ENCODE measurements at regions not wholly inside any gene's neighbourhood (a gene's known extent, or its start where the extent isn't known, plus 50 kb on each side); places are given as distances from the start of the nearest gene placed in this dataset.
"Not testable (repeated sequence)": the region's sequence is repeated elsewhere in the genome, so short reads cannot be mapped to it uniquely, and the experiment has no call there.

DNA sequence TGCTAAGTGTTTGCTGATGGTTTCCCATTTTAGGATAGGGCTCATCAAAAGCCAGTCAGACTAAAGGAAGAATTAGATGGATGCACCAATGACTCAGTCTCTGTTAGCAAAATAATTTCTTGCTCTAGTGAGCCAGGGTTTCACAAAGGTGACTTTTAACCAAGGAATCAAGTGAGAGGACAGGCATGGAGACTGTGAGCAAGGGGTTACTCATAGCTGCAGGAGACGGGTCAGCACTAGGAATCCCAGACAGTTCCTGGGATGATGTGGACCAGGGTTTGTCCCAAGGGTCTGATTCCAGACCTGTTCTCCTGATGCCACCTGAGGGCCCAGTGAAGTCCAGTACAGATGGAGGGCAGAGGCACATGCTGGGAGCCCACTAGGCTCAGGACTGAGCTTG, 138.1 kb downstream of the NOC3L start:
- DNase-seq (ENCODE audit: low read depth in 3 of 3): no peak

DNA sequence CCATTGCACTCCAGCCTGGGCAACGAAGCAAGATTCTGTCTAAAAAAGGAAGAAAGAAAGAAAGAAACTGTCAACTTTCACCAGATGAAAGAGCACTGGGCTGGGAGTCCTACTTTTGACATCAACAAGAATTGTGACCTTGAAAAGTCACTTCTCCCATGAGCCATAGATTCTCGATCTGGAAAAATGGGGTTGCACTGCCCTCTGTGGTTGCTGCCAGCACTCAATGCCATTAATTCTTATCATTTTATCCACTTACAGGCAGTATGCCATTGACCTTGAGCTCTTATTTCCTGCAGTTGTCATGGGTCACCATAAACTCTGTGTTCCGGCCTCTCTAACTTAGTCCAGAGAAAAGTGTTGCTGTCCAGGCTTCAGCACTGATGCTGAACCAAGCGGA, 137.2 kb downstream of the NOC3L start:
- no peak for DNase-seq (ENCODE audit: low read depth in 3 of 3)

DNA sequence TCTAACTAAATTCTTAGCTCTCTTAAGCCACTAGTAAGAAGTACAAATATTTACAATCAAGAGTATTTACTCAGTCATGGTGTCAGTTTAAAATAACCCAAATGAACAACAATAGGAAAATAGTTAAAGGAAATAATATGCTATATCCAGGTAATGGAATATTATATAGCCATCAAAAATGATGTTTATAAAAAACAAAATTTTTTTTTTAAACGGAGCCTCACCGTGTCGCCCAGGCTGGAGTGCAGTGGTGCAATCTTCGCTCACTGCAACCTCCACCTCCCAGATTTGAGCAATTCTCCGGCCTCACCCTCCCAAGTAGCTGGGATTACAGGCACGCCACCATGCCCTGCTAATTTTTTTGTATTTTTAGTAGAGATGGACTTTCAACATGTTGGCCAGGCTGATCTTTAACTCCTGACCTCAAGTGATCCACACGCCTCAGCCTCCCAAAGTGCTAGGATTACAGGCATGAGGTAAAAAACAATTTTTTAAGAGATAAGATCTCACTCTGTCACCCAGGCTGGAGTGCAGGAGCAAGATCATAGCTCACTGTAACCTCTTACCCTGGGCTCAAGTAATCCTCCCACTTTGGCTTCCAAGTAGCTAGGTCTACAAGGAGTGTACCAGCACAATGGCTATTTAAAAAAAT, 132.5 kb downstream of the NOC3L start:
- DNase-seq (ENCODE audit: low read depth in 3 of 3): no peak

DNA sequence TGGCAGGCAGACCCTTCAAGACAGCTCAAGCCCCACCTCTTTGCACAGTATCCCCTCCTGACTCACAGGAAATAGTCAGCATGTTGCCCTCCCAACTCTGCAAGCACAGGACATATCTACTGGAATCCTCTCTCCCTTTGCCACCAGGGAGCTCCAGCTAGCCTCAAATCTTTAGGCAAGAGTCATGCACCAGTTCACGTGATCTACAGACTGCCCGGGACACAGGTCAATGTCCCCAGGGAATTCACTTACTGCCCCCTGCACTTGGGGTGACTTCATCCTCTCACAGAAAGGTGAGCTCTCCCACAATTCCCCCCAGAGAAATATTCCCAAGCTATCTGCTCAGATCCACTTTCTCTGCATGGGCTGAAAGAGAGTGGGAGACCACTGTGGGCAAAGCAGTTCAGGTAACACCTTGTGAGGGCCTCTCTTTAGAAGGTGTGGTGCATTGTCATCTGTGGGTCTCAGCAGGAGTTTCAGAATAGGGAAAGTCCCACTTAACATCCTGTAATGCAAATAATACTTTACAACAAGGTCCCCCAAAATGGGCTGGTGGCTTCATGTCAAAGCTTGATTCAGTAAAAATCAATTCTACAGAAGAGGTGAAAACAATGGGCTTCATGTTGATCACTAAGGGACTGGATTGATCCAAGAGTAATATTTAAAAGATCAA, 129.9 kb downstream of the NOC3L start:
- no peak for DNase-seq (ENCODE audit: low read depth in 3 of 3)

DNA sequence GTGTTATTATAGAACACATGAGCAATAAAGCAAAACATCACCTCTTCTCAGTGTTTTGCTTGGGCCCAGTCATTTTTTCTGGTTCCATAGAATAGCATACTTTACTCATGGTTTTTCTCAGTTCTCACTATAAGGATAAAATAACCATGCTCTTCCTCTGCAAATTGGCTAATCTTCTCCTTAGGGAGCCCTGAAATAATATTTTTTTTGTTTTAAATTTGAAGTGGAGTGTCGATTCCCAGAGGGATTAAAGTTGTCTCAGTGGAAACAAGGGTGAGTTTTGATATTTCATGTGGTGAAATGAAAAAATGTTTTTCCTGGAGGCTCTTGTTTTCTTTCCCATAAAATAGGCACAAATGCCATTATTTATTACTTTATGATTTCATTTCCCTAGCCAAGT, 127.3 kb downstream of the NOC3L start:
- DNase-seq (ENCODE audit: low read depth in 3 of 3): no peak

DNA sequence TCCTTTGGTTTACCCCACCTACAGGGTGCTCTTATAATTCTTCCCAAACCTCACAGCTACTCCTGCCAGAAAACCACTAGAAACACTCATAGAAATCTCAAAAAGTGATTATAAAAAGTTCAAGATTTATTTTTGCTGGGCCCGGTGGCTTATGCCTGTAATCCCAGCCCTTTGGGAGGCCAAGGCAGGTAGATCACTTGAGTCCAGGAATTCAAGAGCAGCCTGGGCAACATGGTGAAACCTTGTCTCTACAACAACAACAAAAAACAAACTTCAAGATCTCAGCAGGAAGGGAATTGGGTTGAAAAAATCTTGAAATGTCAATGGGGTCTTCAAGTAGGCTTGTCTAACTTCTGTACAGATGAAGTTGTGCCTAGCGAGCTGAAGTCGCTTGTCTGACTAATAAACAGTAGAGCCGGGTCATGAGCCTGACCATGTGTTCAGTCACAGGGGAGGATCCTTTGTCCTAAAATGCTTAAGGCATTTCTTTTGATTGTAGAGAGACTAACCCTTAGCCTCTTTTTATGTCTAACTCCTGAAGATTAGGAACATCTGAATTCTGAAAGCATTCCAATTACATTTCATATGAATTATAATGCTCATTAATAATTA, 124.6 kb downstream of the NOC3L start:
- no peak for DNase-seq (ENCODE audit: low read depth in 3 of 3)

DNA sequence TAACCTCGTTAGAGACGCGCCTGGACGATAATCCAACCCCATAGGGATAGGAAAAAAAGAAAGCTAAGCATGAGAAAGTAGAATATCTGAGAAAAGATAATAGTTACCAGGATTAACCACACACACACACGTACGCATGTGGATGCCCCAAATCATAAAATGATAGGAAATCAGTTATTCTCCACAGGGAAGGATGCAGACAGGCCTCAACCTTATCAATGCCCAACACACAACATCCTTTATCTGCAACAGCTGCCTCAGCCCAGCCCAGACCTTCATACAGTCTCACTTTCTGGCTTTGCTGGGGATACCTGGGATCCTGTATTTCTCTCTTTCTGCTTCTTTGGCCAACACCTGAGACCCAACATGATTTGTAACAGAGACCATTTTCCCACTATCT, 123.0 kb downstream of the NOC3L start:
- no peak for DNase-seq (ENCODE audit: low read depth in 3 of 3)

DNA sequence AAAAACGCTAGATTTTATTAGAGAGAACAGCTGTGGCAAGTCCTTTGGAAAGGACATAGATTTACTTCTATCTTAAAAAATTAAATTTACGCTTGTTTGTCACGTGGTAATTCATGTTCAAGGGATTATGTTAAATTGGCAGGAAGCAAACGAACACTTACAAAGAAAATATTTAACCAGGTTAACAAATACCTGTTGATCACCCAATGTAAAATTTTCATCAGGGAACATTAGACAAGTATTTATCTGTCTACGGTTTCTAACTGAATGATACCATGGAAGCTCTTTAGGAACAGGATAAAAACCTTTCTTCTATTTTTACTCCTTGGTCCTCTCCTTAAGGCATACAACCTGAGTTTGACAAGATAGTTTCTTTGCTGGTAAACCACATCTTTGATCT, 122.2 kb downstream of the NOC3L start:
- no peak for DNase-seq (ENCODE audit: low read depth in 3 of 3)

DNA sequence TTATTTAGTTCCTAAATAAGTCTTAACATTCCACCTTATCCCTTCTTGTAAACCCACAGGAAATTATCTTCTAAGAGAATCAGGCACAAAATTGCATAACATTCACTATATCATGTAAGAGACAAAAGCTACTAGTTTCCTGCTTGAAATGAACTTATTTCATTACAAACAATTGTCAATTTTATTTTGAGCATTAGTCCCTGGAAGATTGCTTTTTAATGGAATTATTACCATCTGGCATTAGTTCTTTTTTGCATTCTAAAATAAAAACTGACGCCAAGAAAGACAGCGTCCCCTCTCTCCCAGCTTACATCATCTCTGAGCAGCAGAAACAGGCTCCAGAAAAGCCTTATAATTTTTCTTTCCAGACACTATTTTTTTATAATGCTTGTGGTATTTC, 121.8 kb downstream of the NOC3L start:
- no peak for DNase-seq (ENCODE audit: low read depth in 3 of 3)

DNA sequence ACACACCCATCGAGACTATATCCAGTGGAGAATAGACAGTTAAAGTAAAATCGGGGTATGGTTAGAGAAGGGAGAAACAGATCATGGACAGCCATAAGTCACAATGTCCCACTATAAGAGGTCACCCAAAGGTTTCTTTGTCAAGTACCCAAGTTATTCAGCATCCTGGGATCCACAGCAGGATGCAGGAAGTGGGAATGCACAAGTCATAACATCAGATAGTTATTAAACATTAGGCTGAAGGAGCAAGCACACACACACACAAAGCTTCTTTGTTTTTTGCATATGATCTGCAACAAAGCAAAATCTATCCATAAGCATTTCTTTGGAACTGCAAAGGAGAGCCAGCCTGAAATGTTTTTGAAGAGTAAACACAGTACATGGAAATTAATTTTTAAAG, 111.6 kb downstream of the NOC3L start:
- DNase-seq (ENCODE audit: low read depth in 3 of 3): no peak

DNA sequence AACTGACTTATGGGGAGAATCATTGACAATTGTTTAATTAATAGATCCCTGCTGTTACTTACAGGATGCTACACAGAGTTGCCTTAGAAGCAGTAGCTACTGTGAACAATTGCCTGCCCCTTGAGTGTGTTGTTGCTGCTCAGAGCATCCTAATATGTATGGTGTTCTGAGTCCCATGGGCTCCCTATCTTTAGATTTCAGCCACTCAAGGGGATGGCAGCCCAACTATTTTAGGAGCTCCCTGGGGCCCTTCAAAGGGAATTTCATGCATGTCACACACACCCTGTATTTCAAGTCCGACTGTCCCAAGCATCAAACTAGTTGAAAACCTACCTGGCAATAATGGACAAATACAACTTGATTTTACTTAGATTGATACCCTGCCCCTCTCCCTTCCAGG, 111.2 kb downstream of the NOC3L start:
- DNase-seq (ENCODE audit: low read depth in 3 of 3): no peak

DNA sequence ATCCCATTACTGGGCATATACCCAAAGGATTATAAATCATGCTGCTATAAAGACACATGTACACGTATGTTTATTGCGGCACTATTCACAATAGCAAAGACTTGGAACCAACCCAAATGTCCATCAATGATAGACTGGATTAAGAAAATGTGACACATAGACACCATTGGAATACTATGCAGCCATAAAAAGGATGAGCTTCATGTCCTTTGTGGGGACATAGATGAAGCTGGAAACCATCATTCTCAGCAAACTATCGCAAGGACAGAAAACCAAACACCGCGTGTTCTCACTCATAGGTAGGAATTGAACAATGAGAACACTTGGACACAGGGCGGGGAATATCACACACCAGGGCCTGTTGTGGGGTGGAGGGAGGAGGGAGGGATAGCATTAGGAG, 105.3 kb downstream of the NOC3L start:
- not testable (repeated sequence) for DNase-seq (ENCODE audit: low read depth in 3 of 3)

DNA sequence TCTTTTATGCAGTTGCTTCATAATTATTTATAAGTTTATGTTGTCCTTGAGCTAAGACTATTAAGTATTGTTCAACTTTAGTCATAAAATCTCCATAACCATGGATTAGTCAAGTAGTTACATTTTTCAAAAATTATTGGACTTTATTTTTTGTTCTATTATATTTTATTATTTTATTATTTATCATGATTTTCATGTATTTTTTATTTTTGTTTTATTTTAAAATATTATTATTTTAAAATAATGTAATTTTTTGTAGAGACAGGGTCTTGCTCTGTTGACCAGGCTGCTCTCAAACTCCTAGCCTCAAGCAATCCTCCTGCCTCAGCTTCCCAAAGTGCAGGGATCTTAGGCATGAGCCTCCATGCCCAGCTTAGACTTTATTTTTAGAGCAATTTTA, 102.3 kb downstream of the NOC3L start:
- DNase-seq (ENCODE audit: low read depth in 3 of 3): no peak

DNA sequence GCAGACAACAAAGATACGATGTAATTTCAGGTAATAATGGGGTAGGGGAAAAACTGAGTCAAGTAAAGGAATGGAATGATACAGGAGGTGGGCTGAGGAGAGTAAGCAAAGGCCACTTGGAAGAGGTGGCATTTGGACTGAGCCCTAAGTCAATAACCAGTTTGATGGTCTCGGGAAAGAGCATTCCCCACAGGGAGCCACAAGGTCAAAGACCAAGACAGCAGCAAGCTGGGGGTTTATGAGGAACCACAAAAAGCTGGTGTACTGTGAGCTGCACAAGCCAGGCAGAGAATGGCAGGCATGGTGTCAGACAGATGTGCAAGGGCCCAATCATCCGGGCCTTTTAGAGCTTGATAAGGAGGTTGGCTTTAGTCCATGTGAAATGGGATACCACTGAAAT, 98.7 kb downstream of the NOC3L start:
- DNase-seq (ENCODE audit: low read depth in 3 of 3): no peak

DNA sequence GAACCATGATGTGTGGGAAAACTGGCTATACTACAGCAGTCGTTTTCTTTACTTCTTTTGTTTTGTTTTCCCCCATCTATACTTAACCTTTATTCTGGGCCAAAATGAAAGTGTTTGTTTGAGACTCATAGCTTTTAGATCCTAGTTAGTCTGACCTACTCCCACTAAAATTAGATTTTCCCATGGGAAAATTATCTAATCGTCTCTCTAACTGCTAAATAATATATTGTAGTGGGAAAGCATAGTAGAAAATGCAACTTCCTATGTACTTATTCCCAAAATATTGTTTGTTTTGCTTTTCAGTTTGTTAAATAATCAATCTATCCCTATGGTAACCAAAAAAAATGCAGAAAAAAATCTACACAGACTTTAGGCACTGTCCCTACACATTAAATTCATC, 96.6 kb downstream of the NOC3L start:
- DNase-seq (ENCODE audit: low read depth in 3 of 3): no peak

DNA sequence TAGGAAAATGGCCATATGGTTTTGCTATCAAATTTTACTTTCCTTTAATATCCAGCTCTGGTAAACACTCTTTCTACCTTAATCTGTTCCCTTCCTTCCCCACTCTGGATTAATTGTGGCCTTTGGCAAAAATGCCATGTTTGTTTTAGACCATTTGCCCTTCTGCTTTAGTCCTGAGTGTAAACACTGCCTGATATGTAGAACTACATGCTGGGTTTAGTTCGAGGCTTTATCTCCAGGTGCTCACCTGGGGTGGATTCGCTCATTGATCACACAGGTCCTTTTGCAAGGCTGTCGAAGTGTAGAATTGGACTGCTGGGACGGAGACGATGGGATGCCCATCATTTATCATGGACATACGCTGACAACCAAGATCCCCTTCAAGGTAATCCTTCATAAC, 94.1 kb downstream of the NOC3L start:
- no peak for DNase-seq (ENCODE audit: low read depth in 3 of 3)

DNA sequence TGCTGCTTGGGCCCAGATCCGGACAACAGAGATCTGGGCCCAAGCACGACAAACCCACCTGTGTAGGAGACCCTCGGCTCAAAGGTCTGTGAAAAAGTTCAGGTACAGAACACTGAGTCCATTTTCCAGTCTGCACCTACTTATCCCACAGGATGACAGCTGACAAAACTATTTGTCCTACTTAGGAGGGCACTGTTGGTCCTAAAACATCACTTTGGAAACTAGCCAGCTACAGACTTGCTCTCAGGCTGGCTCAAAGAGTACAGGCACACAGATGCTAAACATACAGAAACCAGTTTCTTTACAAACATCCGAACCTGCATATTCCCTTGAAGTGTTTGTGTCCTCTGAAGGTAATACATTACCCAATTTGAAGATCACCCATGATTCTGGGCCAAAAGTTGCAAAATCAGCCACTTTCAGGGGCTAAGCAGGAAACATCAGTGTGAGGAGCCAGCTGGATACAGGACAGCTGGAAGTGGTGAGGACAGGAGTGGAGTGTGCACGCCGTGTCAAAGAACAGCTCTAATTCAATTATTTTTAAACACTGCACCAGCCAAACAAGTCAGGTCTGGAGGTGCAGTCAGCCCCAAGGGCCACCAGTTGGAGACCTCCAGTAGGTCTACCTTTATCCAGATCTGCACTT, 88.5 kb downstream of the NOC3L start:
- no peak for DNase-seq (ENCODE audit: low read depth in 3 of 3)

DNA sequence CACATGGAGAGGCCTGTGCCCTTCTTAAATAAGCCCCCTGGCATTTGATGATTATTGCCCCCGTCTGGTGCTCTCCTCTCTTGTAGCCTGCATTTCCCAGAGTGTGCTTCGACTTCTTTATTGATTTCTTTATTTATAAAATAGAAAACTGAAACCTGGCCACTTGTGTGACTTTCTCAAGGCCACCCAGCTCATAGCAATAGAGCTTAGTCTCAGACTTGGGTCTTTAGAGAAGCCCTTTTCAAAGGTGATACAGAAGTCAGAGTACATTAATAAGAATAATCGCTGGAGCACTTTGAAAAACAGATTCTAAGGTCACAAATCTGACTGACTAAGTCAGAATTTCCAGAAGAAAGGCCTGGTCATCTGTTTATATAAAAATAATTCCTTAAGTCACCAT, 86.6 kb downstream of the NOC3L start:
- no peak for DNase-seq (ENCODE audit: low read depth in 3 of 3)

DNA sequence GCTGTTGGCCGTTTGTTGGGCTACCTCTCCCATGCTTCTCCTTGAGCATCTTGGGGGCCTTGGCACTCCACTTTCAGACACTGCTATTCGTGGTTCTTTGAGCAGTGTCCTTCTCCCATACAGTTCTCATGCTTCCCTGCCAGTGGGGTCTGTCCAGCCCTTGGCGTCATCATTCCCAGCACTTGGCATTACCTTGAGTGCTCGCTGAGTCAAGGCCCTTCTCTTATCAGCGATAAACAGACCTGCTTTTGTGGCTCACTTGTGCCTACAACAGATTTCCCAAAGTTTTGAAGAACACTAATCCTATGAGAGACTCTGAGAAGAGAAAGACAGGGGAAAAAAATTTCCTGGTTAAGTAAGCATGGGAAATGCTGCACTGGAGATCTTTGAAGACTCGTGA, 85.3 kb downstream of the NOC3L start:
- DNase-seq (ENCODE audit: low read depth in 3 of 3): no peak

DNA sequence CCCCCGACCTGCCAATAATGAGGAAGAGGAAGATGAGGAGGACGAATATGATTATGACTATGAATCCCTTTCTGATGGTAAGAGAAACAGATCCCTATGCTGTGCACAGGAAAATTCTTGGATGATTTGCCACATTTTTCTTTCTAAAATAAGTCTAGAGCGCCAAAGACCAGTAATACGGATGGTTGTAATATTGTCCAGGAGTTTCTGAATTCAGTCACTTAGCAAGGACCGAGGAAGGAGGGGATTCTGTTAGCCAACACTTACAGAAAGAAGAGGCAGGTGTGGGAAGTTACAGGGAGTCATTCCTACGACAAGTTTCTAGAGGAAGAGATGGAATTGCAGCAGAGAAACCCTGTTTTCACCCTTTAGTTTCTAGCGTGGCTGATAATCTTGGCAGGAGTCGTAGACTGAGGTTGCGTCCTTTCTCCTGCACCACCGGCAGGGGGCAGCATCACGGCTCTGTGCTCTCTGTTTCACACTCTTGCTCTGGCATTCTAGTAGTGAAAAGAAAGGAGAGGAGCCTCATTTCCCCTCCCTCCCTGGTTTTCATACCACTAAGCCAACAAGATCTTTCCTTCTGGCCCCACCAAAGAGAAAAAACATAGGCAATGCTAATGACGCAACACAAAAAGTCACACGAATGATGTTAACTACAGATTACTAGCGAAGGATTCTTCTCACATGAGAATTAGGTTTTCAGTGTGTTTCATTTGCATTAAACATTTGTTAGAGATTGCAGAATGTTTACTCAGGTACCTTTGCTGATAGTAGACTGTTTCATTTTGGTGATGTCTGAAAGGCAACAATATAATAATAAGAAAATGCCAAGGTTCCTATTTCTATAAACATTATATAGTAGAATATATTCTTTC, 82.7 kb downstream of the NOC3L start:
- peak; percentile 16 to 53 (median 31) for DNase-seq (ENCODE audit: low read depth in 3 of 3)

DNA sequence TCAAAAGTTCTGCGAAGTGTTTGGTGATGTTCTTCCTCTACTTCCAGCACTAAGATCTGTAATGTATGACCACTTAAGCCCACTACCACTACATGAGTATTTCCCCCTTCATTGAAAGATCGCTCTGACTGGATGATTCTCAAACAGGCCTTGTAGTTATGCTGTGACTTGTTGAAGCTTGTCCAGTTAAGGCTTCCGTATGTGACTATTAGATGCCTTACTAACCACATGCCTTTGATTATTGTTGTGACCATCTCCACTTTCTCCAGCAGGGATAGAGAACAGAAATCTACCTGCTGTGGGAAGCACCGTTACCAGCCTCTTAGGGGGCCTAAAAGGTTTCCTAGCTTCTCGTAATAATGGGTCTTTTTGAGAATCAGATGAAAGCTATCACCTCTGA, 81.1 kb downstream of the NOC3L start:
- DNase-seq (ENCODE audit: low read depth in 3 of 3): no peak

DNA sequence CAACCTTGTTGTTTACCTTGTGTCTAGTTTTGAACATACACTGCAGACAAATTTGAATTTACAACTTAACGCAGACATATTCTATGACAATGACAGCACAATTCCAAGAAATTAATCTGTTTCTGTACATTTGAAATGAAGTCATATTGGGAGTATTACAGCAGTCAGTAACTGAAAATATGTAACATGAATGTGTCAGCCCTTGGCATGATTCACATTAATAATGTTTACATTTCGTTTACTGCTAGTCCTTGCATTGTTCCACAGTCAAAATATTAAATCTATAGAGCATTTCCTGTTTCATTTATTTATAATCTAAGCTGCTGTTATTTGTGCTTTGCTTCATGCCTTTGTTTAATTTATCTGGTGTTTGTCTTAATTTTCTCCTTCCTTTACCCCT, 80.4 kb downstream of the NOC3L start:
- DNase-seq (ENCODE audit: low read depth in 3 of 3): no peak
